T-helper 2 cell treated with Interferon-gamma antibody and Interleukin-4, amounts not matched to agents 5 μg/mL and 100 μg/mL, for 36 hours (primary cell): ENCODE measurements at regions not wholly inside any gene's neighbourhood (a gene's known extent, or its start where the extent isn't known, plus 50 kb on each side); places are given as distances from the start of the nearest gene placed in this dataset.

Source experiments
- DNase-seq: peaks from one replicate; pipeline ENCODE4 v3.0.0; 2021; ENCODE audit warnings: low spot score
- H3K27ac Mint-ChIP-seq: one replicate; pipeline ENCODE4 v1.8.0; 2021; ENCODE audit warnings: mild to moderate bottlenecking, mixed read lengths
- H3K27me3 Mint-ChIP-seq: one replicate; pipeline ENCODE4 v1.8.0; 2021; ENCODE audit warnings: low read depth, mixed read lengths
- H3K36me3 Mint-ChIP-seq: one replicate; pipeline ENCODE4 v1.8.0; 2021; ENCODE audit warnings: low read depth, mixed read lengths
- H3K4me1 Mint-ChIP-seq: one replicate; pipeline ENCODE4 v1.8.0; 2021; ENCODE audit warnings: low read depth, mixed read lengths
- H3K4me3 Mint-ChIP-seq: one replicate; pipeline ENCODE4 v1.8.0; 2022; ENCODE audit warnings: mild to moderate bottlenecking, moderate library complexity, mixed read lengths
- H3K9me3 Mint-ChIP-seq: one replicate; pipeline ENCODE4 v1.8.0; 2021; ENCODE audit warnings: mixed read lengths

- Mint-ChIP-seq H3K27me3 (no peaks in the 10 kb centered on the region), H3K36me3 (no peaks in the 10 kb centered on the region), H3K27ac (no peak overlapping the region), H3K9me3 (peaks cover 10% of the 10 kb centered on the region), H3K4me3 (no peak overlapping the region), H3K4me1 (no peaks in the 10 kb centered on the region)
- no peak for DNase-seq
Measured at GRCh38 chr2:128792476-128793054, 473.9 kb upstream of the HS6ST1 start.

- DNase-seq, result no peak
- H3K27ac Mint-ChIP-seq, result no peak overlapping the region
- H3K36me3 Mint-ChIP-seq, result no peaks in the 10 kb centered on the region
- no peaks in the 10 kb centered on the region for H3K27me3 Mint-ChIP-seq
- peaks cover 7% of the 10 kb centered on the region for H3K9me3 Mint-ChIP-seq
- H3K4me1 Mint-ChIP-seq, result no peaks in the 10 kb centered on the region
- no peak overlapping the region for H3K4me3 Mint-ChIP-seq
Measured at GRCh38 chr2:128793404-128793803, 474.7 kb upstream of the HS6ST1 start.

GRCh38 chr2:128794285-128794684 lies 475.6 kb upstream of the HS6ST1 start:
- no peaks in the 10 kb centered on the region for H3K4me1 Mint-ChIP-seq
- H3K27ac Mint-ChIP-seq, result no peak overlapping the region
- no peak overlapping the region for H3K4me3 Mint-ChIP-seq
- no peaks in the 10 kb centered on the region for H3K36me3 Mint-ChIP-seq
- DNase-seq, result no peak
- no peaks in the 10 kb centered on the region for H3K27me3 Mint-ChIP-seq
- H3K9me3 Mint-ChIP-seq, result no peaks in the 10 kb centered on the region

- H3K27me3 Mint-ChIP-seq, result no peaks in the 10 kb centered on the region
- no peak overlapping the region for H3K27ac Mint-ChIP-seq
- H3K4me1 Mint-ChIP-seq, result no peaks in the 10 kb centered on the region
- no peaks in the 10 kb centered on the region for H3K9me3 Mint-ChIP-seq
- DNase-seq, result no peak
- H3K4me3 Mint-ChIP-seq, result no peak overlapping the region
- H3K36me3 Mint-ChIP-seq, result no peaks in the 10 kb centered on the region
Measured at GRCh38 chr2:128796321-128796720, 477.7 kb upstream of the HS6ST1 start.

GRCh38 chr2:128797092-128797491 lies 478.4 kb upstream of the HS6ST1 start:
- H3K27me3 Mint-ChIP-seq, result no peaks in the 10 kb centered on the region
- H3K4me1 Mint-ChIP-seq, result no peaks in the 10 kb centered on the region
- H3K27ac Mint-ChIP-seq, result no peak overlapping the region
- no peak overlapping the region for H3K4me3 Mint-ChIP-seq
- no peaks in the 10 kb centered on the region for H3K9me3 Mint-ChIP-seq
- DNase-seq, result no peak
- H3K36me3 Mint-ChIP-seq, result no peaks in the 10 kb centered on the region

- Mint-ChIP-seq H3K4me1 (no peaks in the 10 kb centered on the region), H3K9me3 (no peaks in the 10 kb centered on the region), H3K27me3 (no peaks in the 10 kb centered on the region), H3K27ac (no peak overlapping the region), H3K4me3 (no peak overlapping the region), H3K36me3 (no peaks in the 10 kb centered on the region)
- DNase-seq, result no peak
Measured at GRCh38 chr2:128797533-128797932, 478.9 kb upstream of the HS6ST1 start.

- H3K4me1 Mint-ChIP-seq, result no peaks in the 10 kb centered on the region
- H3K36me3 Mint-ChIP-seq, result no peaks in the 10 kb centered on the region
- no peak for DNase-seq
- no peak overlapping the region for H3K27ac Mint-ChIP-seq
- H3K9me3 Mint-ChIP-seq, result no peaks in the 10 kb centered on the region
- no peak overlapping the region for H3K4me3 Mint-ChIP-seq
- H3K27me3 Mint-ChIP-seq, result no peaks in the 10 kb centered on the region
Measured at GRCh38 chr2:128797937-128798336, 479.3 kb upstream of the HS6ST1 start.

GRCh38 chr2:128798502-128799283 lies 480.0 kb upstream of the HS6ST1 start:
- Mint-ChIP-seq H3K36me3 (no peaks in the 10 kb centered on the region), H3K9me3 (no peaks in the 10 kb centered on the region), H3K27ac (no peak overlapping the region), H3K27me3 (no peaks in the 10 kb centered on the region), H3K4me3 (no peak overlapping the region), H3K4me1 (no peaks in the 10 kb centered on the region)
- no peak for DNase-seq

- Mint-ChIP-seq H3K4me3 (no peak overlapping the region), H3K27me3 (no peaks in the 10 kb centered on the region), H3K9me3 (no peaks in the 10 kb centered on the region), H3K36me3 (no peaks in the 10 kb centered on the region), H3K4me1 (no peaks in the 10 kb centered on the region), H3K27ac (no peak overlapping the region)
- DNase-seq, result no peak
Measured at GRCh38 chr2:128799284-128799552, 480.6 kb upstream of the HS6ST1 start.

- H3K36me3 Mint-ChIP-seq, result no peaks in the 10 kb centered on the region
- H3K27ac Mint-ChIP-seq, result no peak overlapping the region
- H3K27me3 Mint-ChIP-seq, result no peaks in the 10 kb centered on the region
- no peak for DNase-seq
- H3K4me1 Mint-ChIP-seq, result no peaks in the 10 kb centered on the region
- H3K9me3 Mint-ChIP-seq, result no peaks in the 10 kb centered on the region
- no peak overlapping the region for H3K4me3 Mint-ChIP-seq
Measured at GRCh38 chr2:128799730-128800129, 481.1 kb upstream of the HS6ST1 start.

GRCh38 chr2:128801576-128801975 lies 482.9 kb upstream of the HS6ST1 start:
- no peak overlapping the region for H3K27ac Mint-ChIP-seq
- no peaks in the 10 kb centered on the region for H3K4me1 Mint-ChIP-seq
- no peaks in the 10 kb centered on the region for H3K9me3 Mint-ChIP-seq
- H3K36me3 Mint-ChIP-seq, result no peaks in the 10 kb centered on the region
- no peak for DNase-seq
- no peak overlapping the region for H3K4me3 Mint-ChIP-seq
- H3K27me3 Mint-ChIP-seq, result peaks cover 2% of the 10 kb centered on the region

GRCh38 chr2:128803222-128803621 lies 484.6 kb upstream of the HS6ST1 start:
- Mint-ChIP-seq H3K9me3 (no peaks in the 10 kb centered on the region), H3K27me3 (peaks cover 2% of the 10 kb centered on the region), H3K4me3 (no peak overlapping the region), H3K36me3 (no peaks in the 10 kb centered on the region), H3K4me1 (no peaks in the 10 kb centered on the region), H3K27ac (no peak overlapping the region)
- no peak for DNase-seq

GRCh38 chr2:128805237-128805636 lies 486.6 kb upstream of the HS6ST1 start:
- Mint-ChIP-seq H3K36me3 (no peaks in the 10 kb centered on the region), H3K4me1 (no peaks in the 10 kb centered on the region), H3K27ac (no peak overlapping the region), H3K27me3 (peaks cover 2% of the 10 kb centered on the region), H3K4me3 (no peak overlapping the region), H3K9me3 (peaks cover 6% of the 10 kb centered on the region)
- no peak for DNase-seq

GRCh38 chr2:128805918-128806317 lies 487.2 kb upstream of the HS6ST1 start:
- no peaks in the 10 kb centered on the region for H3K36me3 Mint-ChIP-seq
- H3K9me3 Mint-ChIP-seq, result peaks cover 12% of the 10 kb centered on the region
- H3K27ac Mint-ChIP-seq, result no peak overlapping the region
- no peaks in the 10 kb centered on the region for H3K4me1 Mint-ChIP-seq
- H3K27me3 Mint-ChIP-seq, result peaks cover 2% of the 10 kb centered on the region
- no peak overlapping the region for H3K4me3 Mint-ChIP-seq
- no peak for DNase-seq

- H3K9me3 Mint-ChIP-seq, result peaks cover 12% of the 10 kb centered on the region
- H3K4me3 Mint-ChIP-seq, result no peak overlapping the region
- H3K27me3 Mint-ChIP-seq, result peaks cover 2% of the 10 kb centered on the region
- no peaks in the 10 kb centered on the region for H3K36me3 Mint-ChIP-seq
- H3K27ac Mint-ChIP-seq, result no peak overlapping the region
- no peaks in the 10 kb centered on the region for H3K4me1 Mint-ChIP-seq
- no peak for DNase-seq
Measured at GRCh38 chr2:128807317-128807716, 488.6 kb upstream of the HS6ST1 start.
